ENCODE measurements at regions not wholly inside any gene's neighbourhood (a gene's known extent, or its start where the extent isn't known, plus 50 kb on each side); places are given as distances from the start of the nearest gene placed in this dataset.

GRCh38 chr17:56648806-56649205 lies 55.3 kb downstream of the NOG start:
- TF ChIP-seq CTCF (IDR thresholded peaks at IDR 0.05) (no peak), POLR2A (IDR thresholded peaks at IDR 0.05) (no peak)
